Neural cell (in vitro differentiated cells): ENCODE measurements at regions not wholly inside any gene's neighbourhood (a gene's known extent, or its start where the extent isn't known, plus 50 kb on each side); places are given as distances from the start of the nearest gene placed in this dataset.

Experiments
- H2AFZ ChIP-seq: fragments of 200-600, 300-800 bp; sonication (generic), shearing (Covaris generic); 2 replicates; pipeline ENCODE4 v1.6.0; 2014; ENCODE audit warnings: low read depth, mild to moderate bottlenecking, antibody characterized with exemption, low read length, moderate library complexity
- H3F3A ChIP-seq: fragments of 200-600 bp; shearing (Covaris generic); 2 replicates; pipeline ENCODE4 v1.6.1; 2016; ENCODE audit warnings: mild to moderate bottlenecking, moderate library complexity, mixed read lengths, antibody characterized with exemption, low read length; ENCODE audit not compliant: insufficient read depth, poor library complexity, severe bottlenecking
- H3K27ac ChIP-seq: fragments of 200-600, 300-800 bp; sonication (generic), shearing (Covaris generic); 2 replicates; pipeline ENCODE4 v1.5.1; 2014; ENCODE audit warnings: mild to moderate bottlenecking, low read length, moderate library complexity
- H3K27me3 ChIP-seq: fragments of 300-800, 200-600 bp; sonication (generic), shearing (Covaris generic); 2 replicates; pipeline ENCODE4 v1.6.0; 2014; ENCODE audit warnings: mild to moderate bottlenecking, low read depth, low read length, moderate library complexity; ENCODE audit not compliant: insufficient read depth
- H3K36me3 ChIP-seq: fragments of 300-800, 200-600 bp; sonication (generic), shearing (Covaris generic); 2 replicates; pipeline ENCODE4 v1.5.1; 2014; ENCODE audit warnings: mild to moderate bottlenecking, antibody characterized with exemption, low read length, moderate library complexity; ENCODE audit not compliant: insufficient read depth
- H3K4me2 ChIP-seq: fragments of 300-800, 200-600 bp; sonication (generic), shearing (Covaris generic); 2 replicates; pipeline ENCODE4 v1.6.0; 2014; ENCODE audit warnings: mild to moderate bottlenecking, low read length
- H3K4me3 ChIP-seq: fragments of 300-800, 200-600 bp; sonication (generic), shearing (Covaris generic); 2 replicates; pipeline ENCODE4 v1.5.1; 2014; ENCODE audit warnings: mild to moderate bottlenecking, low read length, moderate library complexity
- H3K79me2 ChIP-seq: fragments of 200-600 bp; shearing (Covaris generic); replicated peaks from 2 replicates; pipeline ENCODE4 v1.6.0; 2014; ENCODE audit warnings: mild to moderate bottlenecking, low read length, moderate library complexity; ENCODE audit not compliant: insufficient read depth
- H3K9ac ChIP-seq: fragments of 300-800, 200-600 bp; sonication (generic), shearing (Covaris generic); 2 replicates; pipeline ENCODE4 v1.6.1; 2016; ENCODE audit warnings: mild to moderate bottlenecking, low read length, mixed read lengths
- H3K9me2 ChIP-seq: fragments of 200-600 bp; shearing (Covaris generic); 2 replicates; pipeline ENCODE4 v1.6.1; 2016; ENCODE audit warnings: mild to moderate bottlenecking, low read length, mixed read lengths; ENCODE audit not compliant: insufficient read depth
- H3K9me3 ChIP-seq: fragments of 200-600, 300-800 bp; sonication (generic), shearing (Covaris generic); 2 replicates; pipeline ENCODE4 v1.6.1; 2016; ENCODE audit warnings: mild to moderate bottlenecking, mixed run types, low read length, moderate library complexity, mixed read lengths
- H4K20me1 ChIP-seq: fragments of 200-600 bp; shearing (Covaris generic); 2 replicates; pipeline ENCODE4 v1.6.1; 2016; ENCODE audit warnings: mild to moderate bottlenecking, mixed run types; ENCODE audit not compliant: insufficient read depth
- CTCF ChIP-seq: fragments of 450-650 bp; IDR thresholded peaks from 2 replicates; pipeline ENCODE4 v1.5.1; 2014; ENCODE audit warnings: antibody characterized with exemption, mild to moderate bottlenecking, moderate library complexity; ENCODE audit not compliant: poor library complexity, severe bottlenecking
- EP300 ChIP-seq: fragments of 450-650 bp; conservative IDR thresholded peaks from 2 replicates; pipeline ENCODE4 v1.6.1; 2014; ENCODE audit warnings: antibody characterized with exemption, mild to moderate bottlenecking, moderate library complexity; ENCODE audit not compliant: poor library complexity, severe bottlenecking
- EZH2 ChIP-seq: fragments of 200-600, 300-800 bp; shearing (Covaris generic), sonication (generic); IDR thresholded peaks from 2 replicates; pipeline ENCODE4 v1.6.1; 2014; ENCODE audit warnings: antibody characterized with exemption, low read length, borderline replicate concordance, mild to moderate bottlenecking; ENCODE audit not compliant: insufficient read depth, poor library complexity, severe bottlenecking
- MXI1 ChIP-seq: fragments of 450-650 bp; conservative IDR thresholded peaks from 2 replicates; pipeline ENCODE4 v1.6.1; 2014; ENCODE audit warnings: antibody characterized with exemption, mild to moderate bottlenecking; ENCODE audit not compliant: poor library complexity, severe bottlenecking
- POLR2AphosphoS5 ChIP-seq: IDR thresholded peaks from 2 replicates; pipeline ENCODE4 v1.6.1; 2012
- RAD21 ChIP-seq: fragments of 450-650 bp; conservative IDR thresholded peaks from 2 replicates; pipeline ENCODE4 v1.6.1; 2014; ENCODE audit warnings: antibody characterized with exemption, mild to moderate bottlenecking, moderate library complexity
- REST ChIP-seq: IDR thresholded peaks from 2 replicates; pipeline ENCODE4 v1.6.1; 2012; ENCODE audit warnings: borderline replicate concordance
- SMC3 ChIP-seq: fragments of 450-650 bp; conservative IDR thresholded peaks from 2 replicates; pipeline ENCODE4 v1.6.1; 2014; ENCODE audit warnings: antibody characterized with exemption, mild to moderate bottlenecking, moderate library complexity; ENCODE audit not compliant: poor library complexity
- TAF1 ChIP-seq: IDR thresholded peaks from 2 replicates; pipeline ENCODE4 v1.6.1; 2012; ENCODE audit warnings: low read depth

- Histone ChIP-seq H3K9me3 (no peaks in the 10 kb centered on the region), H3K4me3 (no peak overlapping the region), H3F3A (no peaks in the 10 kb centered on the region), H3K9ac (no peak overlapping the region), H3K9me2 (no peaks in the 10 kb centered on the region), H4K20me1 (no peaks in the 10 kb centered on the region), H3K36me3 (no peaks in the 10 kb centered on the region), H3K79me2 (no peaks in the 10 kb centered on the region), H3K4me2 (no peak overlapping the region), H3K27me3 (no peaks in the 10 kb centered on the region), H2AFZ (no peak overlapping the region), H3K27ac (no peak overlapping the region)
- no peak for TF ChIP-seq EP300
- TF ChIP-seq CTCF = no peak
- TF ChIP-seq MXI1 = no peak
- TF ChIP-seq TAF1 = no peak
- TF ChIP-seq EZH2 = no peak
- TF ChIP-seq POLR2AphosphoS5 = no peak
- TF ChIP-seq REST = no peak
- no peak for TF ChIP-seq RAD21
- no peak for TF ChIP-seq SMC3
Observed at GRCh38 chr22:47289336-47289985, 527.0 kb downstream of the TBC1D22A start.

GRCh38 chr22:47288680-47289079 is 526.2 kb downstream of the TBC1D22A start:
- no peak overlapping the region for H2AFZ ChIP-seq
- H3K9ac ChIP-seq = no peak overlapping the region
- H3K79me2 ChIP-seq = no peaks in the 10 kb centered on the region
- H3K27me3 ChIP-seq = no peaks in the 10 kb centered on the region
- H3K9me2 ChIP-seq = no peaks in the 10 kb centered on the region
- no peak overlapping the region for H3K4me2 ChIP-seq
- H3K27ac ChIP-seq = no peak overlapping the region
- H4K20me1 ChIP-seq = no peaks in the 10 kb centered on the region
- no peaks in the 10 kb centered on the region for H3F3A ChIP-seq
- H3K9me3 ChIP-seq = peaks cover 3% of the 10 kb centered on the region
- no peak overlapping the region for H3K4me3 ChIP-seq
- no peak for TF ChIP-seq RAD21
- no peak for TF ChIP-seq TAF1
- TF ChIP-seq EP300 = no peak
- TF ChIP-seq CTCF = no peak
- no peak for TF ChIP-seq POLR2AphosphoS5
- no peak for TF ChIP-seq REST
- TF ChIP-seq EZH2 = no peak
- TF ChIP-seq MXI1 = no peak
- TF ChIP-seq SMC3 = no peak
- no peaks in the 10 kb centered on the region for H3K36me3 ChIP-seq
